CD4-positive, alpha-beta T cell (primary cell): ENCODE measurements at regions not wholly inside any gene's neighbourhood (a gene's known extent, or its start where the extent isn't known, plus 50 kb on each side); places are given as distances from the start of the nearest gene placed in this dataset.

Experiments used
- ATAC-seq: fragments of 200-7000 bp; cut with Tn5 transposase; one replicate; pipeline ENCODE4 v1.10.0; 2022; ENCODE audit warnings: mild to moderate bottlenecking; ENCODE audit not compliant: poor library complexity
- CTCF ChIA-PET: fragments of 350-600 bp; sonication (Branson Sonifier 250); formaldehyde crosslinking; loops from one replicate; lab custom pipeline; 2021; ENCODE audit warnings: antibody characterized with exemption, inconsistent platforms; lab: Charles Lee
- POLR2A ChIA-PET: fragments of 350-600 bp; sonication (Branson Sonifier 250); formaldehyde crosslinking; loops from one replicate; lab custom pipeline; 2021; ENCODE audit warnings: antibody characterized with exemption, inconsistent platforms; lab: Charles Lee
- DNase-seq, 14 experiments: peaks; one replicate each; pipeline ENCODE4 v3.0.0-alpha.2; 2013 to 2020; ENCODE audit warnings: mixed read lengths in 2 of 14
- H3K27ac ChIP-seq, 2 donors: one replicate each; pipeline versions ENCODE4 v1.5.1 to v1.7.0; 2013; ENCODE audit warnings: low read length in 2 of 2, low read depth in 1 of 2, mild to moderate bottlenecking in 1 of 2
- H3K27me3 ChIP-seq, 2 experiments: 1 replicate in 1 of 2; 2 replicates in 1 of 2; pipeline versions ENCODE4 v1.6.1 to v1.7.0; 2013; ENCODE audit warnings: low read length in 2 of 2, control low read depth in 1 of 2, mild to moderate bottlenecking in 1 of 2, moderate library complexity in 1 of 2; ENCODE audit not compliant: insufficient read depth in 2 of 2, control insufficient read depth in 1 of 2
- H3K36me3 ChIP-seq: one replicate; pipeline ENCODE4 v1.6.1; 2013; ENCODE audit warnings: low read length, control low read depth; ENCODE audit not compliant: insufficient read depth
- H3K4me1 ChIP-seq: one replicate; pipeline ENCODE4 v1.6.1; 2013; ENCODE audit warnings: low read length, control low read depth; ENCODE audit not compliant: insufficient read depth
- H3K4me3 ChIP-seq: one replicate; pipeline ENCODE4 v1.5.1; 2013; ENCODE audit warnings: mild to moderate bottlenecking, low read length, moderate library complexity
- H3K9me3 ChIP-seq, 2 experiments: 1 replicate in 1 of 2; 2 replicates in 1 of 2; pipeline versions ENCODE4 v1.6.1 to v1.7.0; 2013; ENCODE audit warnings: low read length in 2 of 2, mild to moderate bottlenecking in 2 of 2, control low read depth in 1 of 2, moderate library complexity in 1 of 2; ENCODE audit not compliant: control insufficient read depth in 1 of 2, insufficient read depth in 1 of 2
- H3K27ac Mint-ChIP-seq: one replicate; pipeline ENCODE4 v1.8.0; 2020; ENCODE audit warnings: mixed read lengths
- H3K27me3 Mint-ChIP-seq: one replicate; pipeline ENCODE4 v1.8.0; 2021; ENCODE audit warnings: mixed read lengths
- H3K36me3 Mint-ChIP-seq: one replicate; pipeline ENCODE4 v1.8.0; 2021; ENCODE audit warnings: low read depth, mixed read lengths
- H3K4me1 Mint-ChIP-seq: one replicate; pipeline ENCODE4 v1.8.0; 2021; ENCODE audit warnings: low read depth, mixed read lengths
- H3K4me3 Mint-ChIP-seq: one replicate; pipeline ENCODE4 v1.8.0; 2020; ENCODE audit warnings: mild to moderate bottlenecking, mixed read lengths
- H3K9me3 Mint-ChIP-seq: one replicate; pipeline ENCODE4 v1.8.0; 2020; ENCODE audit warnings: mixed read lengths
- CTCF ChIP-seq: fragments of 200-600 bp; IDR thresholded peaks from one replicate; pipeline ENCODE4 v1.8.0; 2022; ENCODE audit warnings: antibody characterized with exemption, mild to moderate bottlenecking
- intact Hi-C, 2 experiments: fragments of 100-400 bp; cut with DNase I in 1 of 2; cut with micrococcal nuclease in 1 of 2; formaldehyde crosslinking; loops; one replicate each; pipeline versions ENCODE4 v1.15.1 to v1.9.0; 2023 to 2025; cut with DNase I, micrococcal nuclease

- no peaks in the 10 kb centered on the region for H3K27me3 Mint-ChIP-seq
- no peaks in the 10 kb centered on the region for H3K9me3 Mint-ChIP-seq
- no peak overlapping the region for H3K4me3 Mint-ChIP-seq
- no peaks in the 10 kb centered on the region for H3K4me1 ChIP-seq
- no peak overlapping the region for H3K27ac ChIP-seq
- H3K27me3 ChIP-seq, result no peaks in the 10 kb centered on the region
- H3K36me3 Mint-ChIP-seq, result no peaks in the 10 kb centered on the region
- no peaks in the 10 kb centered on the region for H3K9me3 ChIP-seq
- no peaks in the 10 kb centered on the region for H3K36me3 ChIP-seq
- ATAC-seq, result no peak
- intact Hi-C loops, result no loop called here
- ChIA-PET POLR2A (no interaction called here), CTCF (no interaction called here)
- H3K4me3 ChIP-seq, result no peak overlapping the region
- no peak overlapping the region for H3K27ac Mint-ChIP-seq
- no peak for TF ChIP-seq CTCF
- no peaks in the 10 kb centered on the region for H3K4me1 Mint-ChIP-seq
- DNase-seq, result no peak
Observed at GRCh38 chr1:195970209-195970608, 638.0 kb downstream of the KCNT2 start.

GRCh38 chr1:195965475-195965874 is 642.8 kb downstream of the KCNT2 start:
- H3K27ac Mint-ChIP-seq, result no peak overlapping the region
- Histone ChIP-seq H3K27ac (no peak overlapping the region), H3K4me1 (no peaks in the 10 kb centered on the region), H3K9me3 (no peaks in the 10 kb centered on the region), H3K27me3 (no peaks in the 10 kb centered on the region), H3K4me3 (no peak overlapping the region), H3K36me3 (no peaks in the 10 kb centered on the region)
- H3K9me3 Mint-ChIP-seq, result no peaks in the 10 kb centered on the region
- H3K4me3 Mint-ChIP-seq, result no peak overlapping the region
- intact Hi-C loops, result no loop called here
- H3K36me3 Mint-ChIP-seq, result no peaks in the 10 kb centered on the region
- ChIA-PET POLR2A (no interaction called here), CTCF (no interaction called here)
- TF ChIP-seq CTCF, result no peak
- H3K27me3 Mint-ChIP-seq, result no peaks in the 10 kb centered on the region
- H3K4me1 Mint-ChIP-seq, result no peaks in the 10 kb centered on the region
- ATAC-seq (no peak), DNase-seq (no peak)

- POLR2A ChIA-PET, result no interaction called here
- CTCF ChIA-PET, result no interaction called here
- no peaks in the 10 kb centered on the region for H3K27me3 ChIP-seq
- no peak for ATAC-seq
- intact Hi-C loops, result no loop called here
- no peaks in the 10 kb centered on the region for H3K36me3 ChIP-seq
- Mint-ChIP-seq H3K27ac (no peak overlapping the region), H3K36me3 (no peaks in the 10 kb centered on the region), H3K4me1 (no peaks in the 10 kb centered on the region), H3K27me3 (no peaks in the 10 kb centered on the region), H3K4me3 (no peak overlapping the region), H3K9me3 (no peaks in the 10 kb centered on the region)
- H3K4me3 ChIP-seq, result no peak overlapping the region
- no peaks in the 10 kb centered on the region for H3K4me1 ChIP-seq
- H3K27ac ChIP-seq, result no peak overlapping the region
- no peaks in the 10 kb centered on the region for H3K9me3 ChIP-seq
- DNase-seq, result no peak
- TF ChIP-seq CTCF, result no peak
Observed at GRCh38 chr1:195965036-195965435, 643.2 kb downstream of the KCNT2 start.
